Panc1 (cell line): ENCODE measurements at regions not wholly inside any gene's neighbourhood (a gene's known extent, or its start where the extent isn't known, plus 50 kb on each side); places are given as distances from the start of the nearest gene placed in this dataset.

Experiments used
- CTCF ChIP-seq: fragments of 450-650 bp; IDR thresholded peaks from 2 replicates; pipeline ENCODE4 v1.5.1; 2017; ENCODE audit warnings: mild to moderate bottlenecking
- POLR2AphosphoS5 ChIP-seq: IDR thresholded peaks from 2 replicates; pipeline ENCODE4 v1.6.1; 2012; ENCODE audit warnings: mild to moderate bottlenecking, low read depth, low read length, moderate library complexity

- TF ChIP-seq CTCF (no peak), POLR2AphosphoS5 (no peak)
Observed at GRCh38 chr5:109558364-109558763, 131.4 kb upstream of the MAN2A1 start.
